LNCAP (cell line): ENCODE measurements at regions not wholly inside any gene's neighbourhood (a gene's known extent, or its start where the extent isn't known, plus 50 kb on each side); places are given as distances from the start of the nearest gene placed in this dataset.

Source experiments
- CTCF ChIP-seq: fragments of 450-650 bp; IDR thresholded peaks from 2 replicates; pipeline ENCODE4 v1.5.1; 2017; ENCODE audit warnings: mild to moderate bottlenecking

GRCh38 chr14:96999654-97000155 is 202.5 kb downstream of the VRK1 start:
- TF ChIP-seq CTCF: no peak

- no peak for TF ChIP-seq CTCF
Observed at GRCh38 chr14:97002454-97002853, 205.3 kb downstream of the VRK1 start.

- no peak for TF ChIP-seq CTCF
Observed at GRCh38 chr14:97005934-97006333, 208.8 kb downstream of the VRK1 start.

- no peak for TF ChIP-seq CTCF
Observed at GRCh38 chr14:97010491-97011160, 213.4 kb downstream of the VRK1 start.

GRCh38 chr14:97013878-97014277 is 216.7 kb downstream of the VRK1 start:
- no peak for TF ChIP-seq CTCF

- TF ChIP-seq CTCF: no peak
Observed at GRCh38 chr14:97021001-97021400, 223.8 kb downstream of the VRK1 start.

GRCh38 chr14:97021571-97022168 is 224.5 kb downstream of the VRK1 start:
- TF ChIP-seq CTCF: no peak
